ENCODE measurements at regions not wholly inside any gene's neighbourhood (a gene's known extent, or its start where the extent isn't known, plus 50 kb on each side); places are given as distances from the start of the nearest gene placed in this dataset.
"Not testable (repeated sequence)": the region's sequence is repeated elsewhere in the genome, so short reads cannot be mapped to it uniquely, and the experiment has no call there.

- TF ChIP-seq POLR2AphosphoS5 (IDR thresholded peaks at IDR 0.05; ENCODE audit: low read depth, low read length), result no peak
- FAIRE-seq, result no peak
- no peak for DNase-seq (ENCODE audit: insufficient read length)
Observed at GRCh38 chr10:32217216-32217615, 129.7 kb downstream of the EPC1 start.

DNA sequence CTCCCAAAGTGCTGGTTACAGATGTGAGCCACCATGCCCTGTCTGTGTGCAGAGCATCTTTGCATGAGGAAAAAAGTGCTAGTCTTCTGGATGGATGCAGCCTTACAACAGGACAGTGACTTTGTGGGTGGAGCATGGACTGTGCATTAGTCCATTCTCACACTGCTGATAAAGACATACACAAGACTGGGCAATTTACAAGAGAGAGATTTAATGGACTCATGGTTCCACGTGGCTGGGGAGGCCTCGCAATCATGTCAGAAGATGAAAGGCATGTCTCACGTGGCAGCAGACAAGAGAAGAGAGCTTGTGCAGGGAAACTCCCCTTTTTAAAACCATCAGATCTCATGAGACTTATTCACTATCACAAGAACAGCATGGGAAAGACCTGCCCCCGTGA lies 133.1 kb downstream of the EPC1 start:
- FAIRE-seq; DNase-seq (ENCODE audit: insufficient read length): not testable (repeated sequence)

- FAIRE-seq (no peak), DNase-seq (ENCODE audit: insufficient read length) (no peak)
- TF ChIP-seq POLR2AphosphoS5 (IDR thresholded peaks at IDR 0.05; ENCODE audit: low read depth, low read length), result no peak
- no peak for TF ChIP-seq POLR2A (IDR thresholded peaks at IDR 0.05; ENCODE audit: low read depth, low read length)
- no peak for TF ChIP-seq TAF1 (IDR thresholded peaks at IDR 0.05; ENCODE audit: borderline replicate concordance, low read depth, low read length)
Observed at GRCh38 chr10:32211046-32211363, 136.0 kb downstream of the EPC1 start.

DNA sequence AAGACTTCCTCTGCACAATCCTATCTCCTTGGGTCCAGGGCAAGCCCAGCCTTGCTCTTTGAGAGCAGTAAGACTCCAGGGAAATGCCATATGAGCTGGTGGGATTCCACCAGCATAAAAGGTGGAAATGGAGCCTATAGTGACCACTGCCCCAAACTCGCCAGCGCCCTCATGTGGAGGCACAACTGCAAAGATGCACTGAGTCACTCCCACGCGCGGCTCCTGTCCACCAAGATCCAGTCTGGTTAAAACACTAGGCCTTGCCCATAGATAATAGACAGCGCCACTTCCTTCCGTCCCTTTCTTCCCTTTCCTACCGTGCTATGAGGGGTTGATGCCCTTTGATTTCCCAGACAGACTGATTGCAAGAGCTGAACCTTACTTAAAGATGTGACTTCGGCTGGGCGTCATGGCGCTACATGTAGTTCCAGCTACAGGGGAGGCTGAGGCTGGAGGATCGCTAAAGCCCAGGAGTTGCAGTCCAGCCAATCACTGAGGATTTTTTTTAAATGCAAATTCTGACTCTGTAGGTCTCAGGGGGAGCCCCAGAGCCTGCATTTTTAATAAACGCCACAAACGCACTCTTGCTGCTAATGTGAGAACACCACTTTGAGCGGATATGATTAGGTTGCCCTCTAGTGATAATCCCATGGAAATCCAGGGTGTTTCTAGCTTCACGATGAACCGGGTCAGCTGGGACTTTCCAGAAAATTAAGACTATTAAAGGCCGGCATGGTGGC lies 136.5 kb downstream of the EPC1 start:
- FAIRE-seq, result no peak
- no peak for DNase-seq (ENCODE audit: insufficient read length)
- TF ChIP-seq TAF1 (IDR thresholded peaks at IDR 0.05; ENCODE audit: borderline replicate concordance, low read depth, low read length), result no peak
- TF ChIP-seq POLR2A (IDR thresholded peaks at IDR 0.05; ENCODE audit: low read depth, low read length), result no peak
- no peak for TF ChIP-seq POLR2AphosphoS5 (IDR thresholded peaks at IDR 0.05; ENCODE audit: low read depth, low read length)

DNA sequence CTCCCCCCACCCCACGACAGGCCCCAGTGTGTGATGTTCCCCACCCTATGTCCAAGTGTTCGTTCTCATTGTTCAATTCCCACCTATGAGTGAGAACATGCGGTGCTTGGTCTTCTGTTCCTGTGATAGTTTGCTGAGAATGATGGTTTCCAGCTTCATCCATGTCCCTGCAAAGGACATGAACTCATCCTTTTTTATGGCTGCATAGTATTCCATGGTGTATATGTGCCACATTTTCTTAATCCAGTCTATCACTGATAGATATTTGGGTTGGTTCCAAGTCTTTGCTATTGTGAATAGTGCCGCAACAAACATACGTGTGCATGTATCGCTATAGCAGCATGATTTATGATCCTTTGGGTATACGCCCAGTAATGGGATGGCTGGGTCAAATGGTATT lies 139.0 kb downstream of the EPC1 start:
- DNase-seq (ENCODE audit: insufficient read length); FAIRE-seq: not testable (repeated sequence)

DNA sequence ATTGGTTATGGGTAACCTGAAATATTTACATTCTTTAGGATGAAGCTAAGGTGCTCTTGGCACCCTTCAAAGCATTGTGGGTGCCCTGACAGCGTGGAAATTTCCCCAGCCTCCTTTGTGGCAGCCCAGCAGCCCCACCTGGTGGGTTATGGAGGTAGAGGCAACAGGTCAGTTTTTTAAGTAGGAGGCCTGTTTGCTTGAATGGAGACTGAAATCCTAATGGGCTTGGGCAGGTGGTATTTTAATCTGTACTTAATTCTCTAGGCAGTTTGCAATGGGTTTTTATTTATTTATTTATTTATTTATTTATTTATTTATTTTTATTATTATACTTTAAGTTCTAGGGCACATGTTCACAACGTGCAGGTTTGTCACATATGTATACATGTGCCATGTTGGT lies 139.4 kb downstream of the EPC1 start:
- TF ChIP-seq POLR2A (IDR thresholded peaks at IDR 0.05; ENCODE audit: low read depth, low read length), result no peak
- FAIRE-seq (no peak), DNase-seq (ENCODE audit: insufficient read length) (peak; percentile 33)

DNA sequence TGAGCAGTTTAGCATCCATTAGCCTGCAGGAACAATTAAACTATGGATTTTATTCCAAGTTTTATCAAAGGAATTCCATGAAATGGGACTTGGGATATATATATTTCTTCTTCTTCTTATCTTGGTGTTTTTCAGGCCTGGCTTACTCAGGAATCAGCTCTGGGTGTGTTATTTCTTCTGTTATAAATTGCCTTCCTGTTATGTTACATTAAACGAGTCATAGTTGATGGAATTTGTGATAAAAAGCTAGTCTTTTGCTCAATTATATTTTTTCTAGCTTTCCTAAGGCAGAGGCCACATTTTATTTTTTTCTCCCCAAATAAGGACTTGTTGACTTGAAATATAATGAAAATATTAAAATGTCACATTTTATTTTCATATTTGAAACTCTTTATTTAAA lies 141.3 kb downstream of the EPC1 start:
- TF ChIP-seq TAF1 (IDR thresholded peaks at IDR 0.05; ENCODE audit: borderline replicate concordance, low read depth, low read length) (no peak), POLR2A (IDR thresholded peaks at IDR 0.05; ENCODE audit: low read depth, low read length) (no peak), POLR2AphosphoS5 (IDR thresholded peaks at IDR 0.05; ENCODE audit: low read depth, low read length) (no peak)
- no peak for FAIRE-seq

DNA sequence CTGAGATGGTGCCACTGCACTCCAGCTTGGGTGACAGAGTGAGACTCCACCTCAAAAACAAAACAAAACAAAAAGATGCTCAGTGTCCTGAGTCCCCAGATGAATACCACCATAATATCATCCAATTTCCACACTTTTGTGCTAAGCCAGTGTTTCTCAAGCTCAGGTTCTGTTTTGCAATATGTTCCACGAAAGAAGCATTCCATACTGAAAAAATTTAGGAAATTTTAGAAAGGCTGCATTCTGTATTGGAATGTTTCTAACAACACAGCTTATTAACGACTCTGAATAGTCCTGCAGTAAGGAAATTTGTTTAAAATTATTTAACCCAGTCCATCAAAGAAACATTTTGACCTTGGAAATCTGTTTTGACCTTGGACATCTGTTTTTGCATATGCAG lies 142.4 kb downstream of the EPC1 start:
- TF ChIP-seq POLR2A (IDR thresholded peaks at IDR 0.05; ENCODE audit: low read depth, low read length) (no peak), TAF1 (IDR thresholded peaks at IDR 0.05; ENCODE audit: borderline replicate concordance, low read depth, low read length) (no peak), POLR2AphosphoS5 (IDR thresholded peaks at IDR 0.05; ENCODE audit: low read depth, low read length) (no peak)
- DNase-seq (ENCODE audit: insufficient read length), result no peak
- FAIRE-seq, result no peak

More for the DNA sequence above, 141.3 kb downstream of the EPC1 start:
- DNase-seq (ENCODE audit: insufficient read length), result no peak

- DNase-seq (ENCODE audit: insufficient read length) (no peak), FAIRE-seq (no peak)
- no peak for TF ChIP-seq TAF1 (IDR thresholded peaks at IDR 0.05; ENCODE audit: borderline replicate concordance, low read depth, low read length)
- no peak for TF ChIP-seq POLR2AphosphoS5 (IDR thresholded peaks at IDR 0.05; ENCODE audit: low read depth, low read length)
- no peak for TF ChIP-seq POLR2A (IDR thresholded peaks at IDR 0.05; ENCODE audit: low read depth, low read length)
Observed at GRCh38 chr10:32199714-32200394, 143.6 kb upstream of the KIF5B start.

DNA sequence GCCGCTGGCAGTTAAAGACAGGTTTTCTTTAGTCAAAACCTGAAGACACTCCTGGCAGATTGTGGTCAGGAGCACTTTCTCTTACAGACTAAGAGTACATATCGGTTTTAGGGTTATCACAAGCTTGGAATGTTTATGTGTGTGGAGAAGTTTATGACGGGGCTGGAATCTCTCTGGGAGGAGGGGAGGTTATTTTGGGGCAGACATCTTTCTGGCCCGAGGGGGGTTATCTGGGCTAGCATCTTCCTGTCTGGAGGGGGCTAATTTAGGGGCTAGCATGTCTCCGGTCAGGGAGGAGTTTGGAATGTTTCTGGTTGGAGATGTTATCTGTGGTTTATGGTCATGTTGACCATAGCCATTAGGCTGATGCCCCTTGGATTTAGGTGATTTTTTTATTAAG lies 141.2 kb upstream of the KIF5B start:
- TF ChIP-seq POLR2AphosphoS5 (IDR thresholded peaks at IDR 0.05; ENCODE audit: low read depth, low read length), result no peak
- no peak for TF ChIP-seq POLR2A (IDR thresholded peaks at IDR 0.05; ENCODE audit: low read depth, low read length)
- no peak for TF ChIP-seq TAF1 (IDR thresholded peaks at IDR 0.05; ENCODE audit: borderline replicate concordance, low read depth, low read length)
- no peak for FAIRE-seq
- no peak for DNase-seq (ENCODE audit: insufficient read length)

- FAIRE-seq, result peak; percentile 81
Observed at GRCh38 chr10:32190890-32191491, 134.8 kb upstream of the KIF5B start.

DNA sequence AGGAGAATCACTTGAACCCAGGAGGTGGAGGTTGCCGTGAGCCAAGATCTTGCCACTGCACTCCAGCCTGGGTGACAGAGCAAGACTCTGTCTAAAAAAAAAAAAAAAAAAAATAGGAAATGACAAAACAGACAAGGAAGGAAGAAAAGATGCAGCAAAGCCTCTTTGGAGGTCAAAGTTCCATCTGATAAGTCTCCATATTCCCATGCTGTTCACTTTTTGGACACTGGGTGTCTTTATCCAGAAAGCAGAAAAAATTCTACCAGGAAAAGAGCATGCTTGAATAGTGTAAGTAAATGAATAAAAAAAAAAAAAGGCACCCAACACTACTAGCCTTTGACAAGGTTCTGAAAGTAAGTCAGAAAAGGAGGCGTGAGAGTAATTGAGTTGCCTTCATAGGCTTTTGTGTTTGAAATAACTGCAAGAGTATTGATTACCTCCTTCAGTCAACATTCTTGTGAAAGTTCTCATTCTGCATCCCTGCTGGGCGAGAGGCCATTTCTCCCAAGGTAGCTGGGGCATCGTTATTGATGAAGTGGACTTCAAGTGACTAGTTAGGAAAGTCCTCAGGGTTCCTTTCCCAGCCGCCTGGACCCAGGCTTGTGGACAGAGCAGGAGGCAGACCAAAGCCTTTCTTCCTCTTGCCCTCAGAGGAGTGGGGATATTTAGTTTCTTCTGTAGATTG lies 133.3 kb upstream of the KIF5B start:
- no peak for TF ChIP-seq POLR2A (IDR thresholded peaks at IDR 0.05; ENCODE audit: low read depth, low read length)
- no peak for TF ChIP-seq TAF1 (IDR thresholded peaks at IDR 0.05; ENCODE audit: borderline replicate concordance, low read depth, low read length)
- no peak for TF ChIP-seq POLR2AphosphoS5 (IDR thresholded peaks at IDR 0.05; ENCODE audit: low read depth, low read length)
- DNase-seq (ENCODE audit: insufficient read length) (no peak), FAIRE-seq (no peak)

More at GRCh38 chr10:32190890-32191491, 134.8 kb upstream of the KIF5B start:
- DNase-seq (ENCODE audit: insufficient read length), result no peak
- TF ChIP-seq POLR2AphosphoS5 (IDR thresholded peaks at IDR 0.05; ENCODE audit: low read depth, low read length) (no peak), POLR2A (IDR thresholded peaks at IDR 0.05; ENCODE audit: low read depth, low read length) (no peak), TAF1 (IDR thresholded peaks at IDR 0.05; ENCODE audit: borderline replicate concordance, low read depth, low read length) (no peak)

GRCh38 chr10:32188601-32189000 lies 132.4 kb upstream of the KIF5B start:
- not testable (repeated sequence) for DNase-seq (ENCODE audit: insufficient read length); FAIRE-seq
